ENCODE measurements at regions not wholly inside any gene's neighbourhood (a gene's known extent, or its start where the extent isn't known, plus 50 kb on each side); places are given as distances from the start of the nearest gene placed in this dataset.

- intact Hi-C loops (cut with micrococcal nuclease), result no loop called here
- ChIA-PET POLR2A (no interaction called here), CTCF (ENCODE audit: low intra/inter-chr PET ratio) (no interaction called here)
- TF ChIP-seq NFRKB (IDR thresholded peaks at IDR 0.05; ENCODE audit: low read depth), result no peak
- no peak for TF ChIP-seq ZC3H11A (IDR thresholded peaks at IDR 0.05; ENCODE audit: low read depth, low read length)
- no peak for TF ChIP-seq KAT7 (CRISPR knock-in tag; IDR thresholded peaks at IDR 0.05; ENCODE audit: borderline replicate concordance)
- TF ChIP-seq HNRNPL (IDR thresholded peaks at IDR 0.05; ENCODE audit: low read depth, low read length), result no peak
- no peak for TF ChIP-seq E2F4 (CRISPR knock-in tag; IDR thresholded peaks at IDR 0.05; ENCODE audit: low read depth)
- no peak for TF ChIP-seq E2F5 (CRISPR knock-in tag; IDR thresholded peaks at IDR 0.05)
- no peak for TF ChIP-seq NR4A1 (CRISPR knock-in tag; IDR thresholded peaks at IDR 0.05)
- no peak for TF ChIP-seq NR4A1 (tag; IDR thresholded peaks at IDR 0.05)
- no peak for TF ChIP-seq MBD2 (IDR thresholded peaks at IDR 0.05; ENCODE audit: borderline replicate concordance, low read depth)
- no peak for TF ChIP-seq YY1 (IDR thresholded peaks at IDR 0.05; ENCODE audit: borderline replicate concordance in 1 of 3, control insufficient read depth in 1 of 3, extremely low read depth in 1 of 3, insufficient read depth in 3 of 3, insufficient read length in 1 of 3, insufficient replicate concordance in 2 of 3, low read depth in 1 of 3, low read length in 2 of 3)
- no peak for TF ChIP-seq CEBPB (tag; IDR thresholded peaks at IDR 0.05)
- TF ChIP-seq ZNF324 (CRISPR knock-in tag; IDR thresholded peaks at IDR 0.05), result no peak
- no peak for TF ChIP-seq MCM3 (IDR thresholded peaks at IDR 0.05)
- H4K20me1 ChIP-seq (replicated peaks; ENCODE audit: control insufficient read depth, insufficient read depth, low read length), result no peaks in the 10 kb centered on the region
- H3K9ac ChIP-seq (ENCODE audit: insufficient read depth in 1 of 2, low read depth in 2 of 2, low read length in 2 of 2), result no peak overlapping the region
- no peak overlapping the region for H2AFZ ChIP-seq (ENCODE audit: low read depth, low read length)
- BruUV-seq (replicated peaks), result no TSS peak
- H3K27me3 ChIP-seq (ENCODE audit: control insufficient read depth in 2 of 2, insufficient read depth in 2 of 2, low read length in 2 of 2), result no peaks in the 10 kb centered on the region
- no peak overlapping the region for H3K4me2 ChIP-seq (ENCODE audit: insufficient read depth, low read length)
- H3K4me3 ChIP-seq, result no peak overlapping the region
- in situ Hi-C loops (cut with MboI), result no loop called here
- FAIRE-seq (no peak), DNase-seq (ENCODE audit: extremely low read depth in 1 of 4, low spot score in 3 of 4) (no peak), ATAC-seq (no peak)
- no peaks in the 10 kb centered on the region for H3K79me2 ChIP-seq (ENCODE audit: control insufficient read depth, insufficient read depth, low read length)
- no CpG with 5 or more reads among the region's 2 CpGs for WGBS (ENCODE audit: insufficient coverage, low coverage, missing lambda C conversion rate)
- H3K4me1 ChIP-seq (replicated peaks in 1 of 2; ENCODE audit: control insufficient read depth in 2 of 2, insufficient read depth in 2 of 2, low read length in 2 of 2), result no peaks in the 10 kb centered on the region
- no peaks in the 10 kb centered on the region for H3K9me3 ChIP-seq (replicated peaks; ENCODE audit: control insufficient read depth, insufficient read depth, low read depth, low read length)
- H3K27ac ChIP-seq (ENCODE audit: extremely low read depth, low read depth, low read length), result no peak overlapping the region
- H3K36me3 ChIP-seq (ENCODE audit: control insufficient read depth, insufficient read depth, low read length), result no peaks in the 10 kb centered on the region
- no peaks in the 10 kb centered on the region for H3K9me1 ChIP-seq (ENCODE audit: control insufficient read depth, insufficient read depth, low read length)
Measured at GRCh38 chr9:30506749-30507148, 1877.7 kb upstream of the ACO1 start.

Measured in K562 (cell line).